OCI-LY1 (cell line): ENCODE measurements at regions not wholly inside any gene's neighbourhood (a gene's known extent, or its start where the extent isn't known, plus 50 kb on each side); places are given as distances from the start of the nearest gene placed in this dataset.

Source experiments
- CTCF ChIP-seq: fragments of 200-600 bp; sonication (generic), shearing (Covaris generic); IDR thresholded peaks from 2 replicates; pipeline ENCODE4 v1.5.1; 2017; ENCODE audit warnings: mild to moderate bottlenecking, antibody characterized with exemption, low read length, moderate library complexity, mixed read lengths
- EZH2 ChIP-seq: fragments of 200-600 bp; sonication (generic), shearing (Covaris generic); IDR thresholded peaks from 2 replicates; pipeline ENCODE4 v1.8.0; 2017; ENCODE audit warnings: borderline replicate concordance, mixed run types, mild to moderate bottlenecking, antibody characterized with exemption, low read length, moderate library complexity, mixed read lengths

GRCh38 chr2:71889759-71890684 is 257.6 kb downstream of the CYP26B1 start:
- TF ChIP-seq CTCF (no peak), EZH2 (no peak)
